ENCODE measurements at regions not wholly inside any gene's neighbourhood (a gene's known extent, or its start where the extent isn't known, plus 50 kb on each side); places are given as distances from the start of the nearest gene placed in this dataset.

GRCh38 chr12:40620564-40621019 is 71.6 kb upstream of the CNTN1 start:
- no peak for DNase-seq

GRCh38 chr12:40622246-40622838 is 69.9 kb upstream of the CNTN1 start:
- DNase-seq = peak; percentile 23 to 65

- DNase-seq = no peak
These were observed 60.1 kb upstream of the CNTN1 start for GRCh38 chr12:40632171-40632570.

- DNase-seq = no peak
These were observed 59.3 kb upstream of the CNTN1 start for GRCh38 chr12:40632933-40633332.

GRCh38 chr12:40634517-40635131 is 57.6 kb upstream of the CNTN1 start:
- no peak for DNase-seq

- no peak for DNase-seq
These were observed 57.0 kb upstream of the CNTN1 start for GRCh38 chr12:40635141-40635731.

Data from inflammatory macrophage treated with lipopolysaccharide for 1 hour (primary cell).